ENCODE measurements at regions not wholly inside any gene's neighbourhood (a gene's known extent, or its start where the extent isn't known, plus 50 kb on each side); places are given as distances from the start of the nearest gene placed in this dataset.

GRCh38 chr2:166764702-166765101 lies 123.6 kb upstream of the XIRP2 start:
- TF ChIP-seq CTCF (IDR thresholded peaks at IDR 0.05 in 4 of 5, conservative IDR thresholded peaks at IDR 0.05 in 1 of 5), result no peak
- no peak for TF ChIP-seq POLR2A (IDR thresholded peaks at IDR 0.05)
